ENCODE measurements at regions not wholly inside any gene's neighbourhood (a gene's known extent, or its start where the extent isn't known, plus 50 kb on each side); places are given as distances from the start of the nearest gene placed in this dataset.

DNA sequence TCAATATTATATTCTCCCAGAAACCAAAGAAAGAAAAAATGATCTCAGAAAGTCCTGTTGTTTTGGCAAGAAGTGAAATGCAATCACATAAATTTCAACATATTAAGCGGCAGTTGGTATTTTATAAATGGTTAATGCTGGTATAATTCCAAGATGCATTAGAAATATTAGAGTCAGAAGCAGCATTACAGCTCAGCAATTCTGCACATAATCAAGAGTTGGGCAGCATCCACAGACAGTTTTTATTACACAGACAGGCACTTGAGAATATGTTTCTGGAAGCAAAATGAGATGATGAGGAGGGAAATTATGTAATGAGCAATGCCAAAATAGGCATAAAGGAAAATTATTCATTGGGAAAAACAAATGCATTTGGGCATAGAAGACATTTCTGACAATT, 148.1 kb downstream of the KCNJ2 start:
- TF ChIP-seq CTCF (conservative IDR thresholded peaks at IDR 0.05) (no peak), EZH2 (IDR thresholded peaks at IDR 0.05; ENCODE audit: low read depth) (no peak)

All from PC-9 (cell line).